WTC11 (cell line): ENCODE measurements at regions not wholly inside any gene's neighbourhood (a gene's known extent, or its start where the extent isn't known, plus 50 kb on each side); places are given as distances from the start of the nearest gene placed in this dataset.

ENCODE experiments used
- ATAC-seq: fragments of 200-7000 bp; cut with Tn5 transposase; 2 replicates; pipeline ENCODE4 v1.10.0; 2021; ENCODE audit warnings: mild to moderate bottlenecking, moderate library complexity
- CTCF ChIA-PET: fragments of 300-600 bp; sonication (Branson Sonifier 250); formaldehyde crosslinking; loops from one replicate; lab custom pipeline; 2021; ENCODE audit warnings: antibody characterized with exemption; lab: Charles Lee
- POLR2A ChIA-PET: fragments of 350-600 bp; sonication (Branson Sonifier 250); formaldehyde crosslinking; loops from one replicate; lab custom pipeline; 2021; ENCODE audit warnings: antibody characterized with exemption; lab: Charles Lee
- DNase-seq: peaks from one replicate; pipeline ENCODE4 v3.0.0; 2021; ENCODE audit warnings: low spot score
- H3K27ac Mint-ChIP-seq: 2 replicates; pipeline ENCODE4 v1.8.0; 2021; ENCODE audit warnings: mixed read lengths
- H3K27me3 Mint-ChIP-seq: 2 replicates; pipeline ENCODE4 v1.8.0; 2021; ENCODE audit warnings: low read depth, mild to moderate bottlenecking, moderate library complexity, mixed read lengths
- H3K36me3 Mint-ChIP-seq: 2 replicates; pipeline ENCODE4 v1.8.0; 2021; ENCODE audit warnings: mixed read lengths
- H3K4me1 Mint-ChIP-seq: 2 replicates; pipeline ENCODE4 v1.8.0; 2022; ENCODE audit warnings: mixed read lengths
- H3K4me3 Mint-ChIP-seq: 2 replicates; pipeline ENCODE4 v1.8.0; 2021; ENCODE audit warnings: mild to moderate bottlenecking, moderate library complexity, mixed read lengths
- H3K9me3 Mint-ChIP-seq: 2 replicates; pipeline ENCODE4 v1.8.0; 2021; ENCODE audit warnings: mixed read lengths
- AFF4 ChIP-seq: sonication (generic); formaldehyde crosslinking; IDR thresholded peaks from 2 replicates; pipeline ENCODE4 v1.8.1; 2023; ENCODE audit warnings: mild to moderate bottlenecking, missing genetic modification reagents, borderline replicate concordance
- E2F4 ChIP-seq: sonication (generic); formaldehyde crosslinking; IDR thresholded peaks from 2 replicates; pipeline ENCODE4 v1.8.1; 2022; ENCODE audit warnings: low read depth, mild to moderate bottlenecking, moderate library complexity, missing genetic modification reagents, borderline replicate concordance
- EMX1 ChIP-seq: fragments of 250-450 bp; sonication (Bioruptor Pico); IDR thresholded peaks from 2 replicates; pipeline ENCODE4 v1.8.0; 2021; ENCODE audit warnings: mild to moderate bottlenecking
- ETV6 ChIP-seq: sonication (generic); formaldehyde crosslinking; IDR thresholded peaks from 2 replicates; pipeline ENCODE4 v1.8.1; 2022; ENCODE audit warnings: mild to moderate bottlenecking, missing genetic modification reagents
- FOXJ3 ChIP-seq: sonication (generic); formaldehyde crosslinking; IDR thresholded peaks from 2 replicates; pipeline ENCODE4 v1.9.0; 2021; ENCODE audit warnings: missing genetic modification reagents, mild to moderate bottlenecking, borderline replicate concordance
- GTF2I ChIP-seq: fragments of 250-450 bp; sonication (Bioruptor Pico); conservative IDR thresholded peaks from 2 replicates; pipeline ENCODE4 v1.4.0; 2021; ENCODE audit warnings: mild to moderate bottlenecking
- JAZF1 ChIP-seq: fragments of 250-450 bp; sonication (Bioruptor Pico); IDR thresholded peaks from 2 replicates; pipeline ENCODE4 v1.9.0; 2021; ENCODE audit warnings: moderate library complexity, mild to moderate bottlenecking, inconsistent platforms
- NR2C2 ChIP-seq: sonication (generic); formaldehyde crosslinking; IDR thresholded peaks from 2 replicates; pipeline ENCODE4 v1.8.0; 2022; ENCODE audit warnings: mild to moderate bottlenecking, missing genetic modification reagents
- PRDM15 ChIP-seq: sonication (generic); formaldehyde crosslinking; IDR thresholded peaks from 2 replicates; pipeline ENCODE4 v1.8.0; 2022; ENCODE audit warnings: missing genetic modification reagents
- TEAD4 ChIP-seq: sonication (generic); formaldehyde crosslinking; IDR thresholded peaks from 2 replicates; pipeline ENCODE4 v1.8.0; 2022; ENCODE audit warnings: mild to moderate bottlenecking, missing genetic modification reagents
- ZBTB21 ChIP-seq: sonication (generic); formaldehyde crosslinking; IDR thresholded peaks from 2 replicates; pipeline ENCODE4 v1.8.1; 2023; ENCODE audit warnings: mild to moderate bottlenecking, missing genetic modification reagents, borderline replicate concordance
- ZNF396 ChIP-seq: fragments of 250-450 bp; sonication (Bioruptor Pico); IDR thresholded peaks from 2 replicates; pipeline ENCODE4 v1.8.0; 2021; ENCODE audit warnings: mild to moderate bottlenecking, moderate library complexity, borderline replicate concordance
- ZSCAN18 ChIP-seq: fragments of 250-450 bp; sonication (Bioruptor Pico); IDR thresholded peaks from 2 replicates; pipeline ENCODE4 v2.1.2; 2022; ENCODE audit warnings: mild to moderate bottlenecking, moderate library complexity

- ATAC-seq = no peak
- no peak for TF ChIP-seq FOXJ3 (CRISPR knock-in tag)
- TF ChIP-seq ZSCAN18 (CRISPR knock-in tag) = no peak
- TF ChIP-seq AFF4 (CRISPR knock-in tag) = no peak
- no peak for TF ChIP-seq E2F4 (CRISPR knock-in tag)
- TF ChIP-seq NR2C2 (CRISPR knock-in tag) = no peak
- TF ChIP-seq ZBTB21 (CRISPR knock-in tag) = no peak
- no peak for TF ChIP-seq EMX1 (CRISPR knock-in tag)
- TF ChIP-seq GTF2I (CRISPR knock-in tag) = no peak
- no peak for TF ChIP-seq JAZF1 (CRISPR knock-in tag)
- TF ChIP-seq PRDM15 (CRISPR knock-in tag) = no peak
- no peak for TF ChIP-seq ETV6 (CRISPR knock-in tag)
- no peak for DNase-seq
- Mint-ChIP-seq H3K36me3 (no peaks in the 10 kb centered on the region), H3K4me1 (no peaks in the 10 kb centered on the region), H3K27ac (no peak overlapping the region), H3K9me3 (peaks cover 4% of the 10 kb centered on the region; the same call in 1 of the 2 replicates), H3K27me3 (no peaks in the 10 kb centered on the region), H3K4me3 (no peak overlapping the region)
- CTCF ChIA-PET = no interaction called here
- POLR2A ChIA-PET = no interaction called here
These were observed 866.7 kb upstream of the SPRY2 start for GRCh38 chr13:81207636-81208035.

GRCh38 chr13:81207231-81207630 lies 866.3 kb upstream of the SPRY2 start:
- ChIA-PET POLR2A (no interaction called here), CTCF (no interaction called here)
- Mint-ChIP-seq H3K9me3 (peaks cover 4% of the 10 kb centered on the region; the same call in 1 of the 2 replicates), H3K4me3 (no peak overlapping the region), H3K27me3 (no peaks in the 10 kb centered on the region), H3K27ac (no peak overlapping the region), H3K36me3 (no peaks in the 10 kb centered on the region), H3K4me1 (no peaks in the 10 kb centered on the region)
- no peak for DNase-seq
- TF ChIP-seq ZNF396 (CRISPR knock-in tag) (no peak), TEAD4 (CRISPR knock-in tag) (no peak), ZSCAN18 (CRISPR knock-in tag) (no peak)
- no peak for ATAC-seq
